Parathyroid adenoma (tissue), 2 donors: ENCODE measurements at regions not wholly inside any gene's neighbourhood (a gene's known extent, or its start where the extent isn't known, plus 50 kb on each side); places are given as distances from the start of the nearest gene placed in this dataset.

Experiments
- H2AFZ ChIP-seq: fragments of 300-600 bp; sonication (generic); one replicate; pipeline ENCODE4 v1.7.0; 2017; ENCODE audit warnings: antibody characterized with exemption, mild to moderate bottlenecking
- H3K27ac ChIP-seq: fragments of 300-600 bp; sonication (generic); one replicate; pipeline ENCODE4 v1.7.0; 2017
- H3K27me3 ChIP-seq: fragments of 300-600 bp; sonication (generic); one replicate; pipeline ENCODE4 v1.7.0; 2017; ENCODE audit warnings: low read length; ENCODE audit not compliant: control insufficient read depth, insufficient read depth
- H3K36me3 ChIP-seq: fragments of 300-600 bp; sonication (generic); one replicate; pipeline ENCODE4 v1.7.0; 2017; ENCODE audit warnings: low read length; ENCODE audit not compliant: control insufficient read depth, insufficient read depth
- H3K4me1 ChIP-seq: fragments of 300-600 bp; sonication (generic); one replicate; pipeline ENCODE4 v1.7.0; 2017; ENCODE audit warnings: control low read depth
- H3K4me2 ChIP-seq: fragments of 300-600 bp; sonication (generic); one replicate; pipeline ENCODE4 v1.7.0; 2017; ENCODE audit warnings: low read length
- H3K4me3 ChIP-seq: fragments of 300-600 bp; sonication (generic); one replicate; pipeline ENCODE4 v1.7.0; 2017; ENCODE audit warnings: low read depth, low read length
- H3K79me2 ChIP-seq: fragments of 300-600 bp; sonication (generic); one replicate; pipeline ENCODE4 v1.7.0; 2017; ENCODE audit warnings: control low read depth
- H3K9ac ChIP-seq: fragments of 300-600 bp; sonication (generic); one replicate; pipeline ENCODE4 v1.7.0; 2017; ENCODE audit warnings: mild to moderate bottlenecking
- H3K9me3 ChIP-seq: fragments of 300-600 bp; sonication (generic); one replicate; pipeline ENCODE4 v1.7.0; 2017; ENCODE audit warnings: low read length; ENCODE audit not compliant: control insufficient read depth
- CTCF ChIP-seq: fragments of 300-600 bp; sonication (generic); IDR thresholded peaks from one replicate; pipeline ENCODE4 v1.7.0; 2017; ENCODE audit warnings: antibody characterized with exemption, mild to moderate bottlenecking
- donor health status: primary hyperparathyroidism.

GRCh38 chr4:124902001-124902515 lies 189.5 kb upstream of the ANKRD50 start:
- no peaks in the 10 kb centered on the region for H3K9me3 ChIP-seq
- no peak overlapping the region for H3K9ac ChIP-seq
- no peak overlapping the region for H2AFZ ChIP-seq
- no peak for TF ChIP-seq CTCF
- H3K27me3 ChIP-seq, result no peaks in the 10 kb centered on the region
- H3K4me3 ChIP-seq, result no peak overlapping the region
- no peaks in the 10 kb centered on the region for H3K36me3 ChIP-seq
- H3K79me2 ChIP-seq, result no peaks in the 10 kb centered on the region
- H3K27ac ChIP-seq, result no peak overlapping the region
- no peak overlapping the region for H3K4me2 ChIP-seq
- no peaks in the 10 kb centered on the region for H3K4me1 ChIP-seq

GRCh38 chr4:124899997-124900396 lies 187.5 kb upstream of the ANKRD50 start:
- no peak for TF ChIP-seq CTCF
- no peak overlapping the region for H3K4me3 ChIP-seq
- H3K27me3 ChIP-seq, result no peaks in the 10 kb centered on the region
- no peak overlapping the region for H2AFZ ChIP-seq
- H3K27ac ChIP-seq, result no peak overlapping the region
- no peak overlapping the region for H3K4me2 ChIP-seq
- H3K79me2 ChIP-seq, result no peaks in the 10 kb centered on the region
- no peaks in the 10 kb centered on the region for H3K9me3 ChIP-seq
- H3K4me1 ChIP-seq, result no peaks in the 10 kb centered on the region
- no peak overlapping the region for H3K9ac ChIP-seq
- H3K36me3 ChIP-seq, result no peaks in the 10 kb centered on the region

GRCh38 chr4:124890522-124890921 lies 178.0 kb upstream of the ANKRD50 start:
- Histone ChIP-seq H3K27ac (no peak overlapping the region), H3K36me3 (no peaks in the 10 kb centered on the region), H2AFZ (no peak overlapping the region), H3K27me3 (no peaks in the 10 kb centered on the region), H3K4me3 (no peak overlapping the region), H3K4me2 (no peak overlapping the region), H3K79me2 (no peaks in the 10 kb centered on the region), H3K9ac (no peak overlapping the region), H3K9me3 (no peaks in the 10 kb centered on the region), H3K4me1 (no peaks in the 10 kb centered on the region)
- no peak for TF ChIP-seq CTCF

GRCh38 chr4:124887739-124888138 lies 175.2 kb upstream of the ANKRD50 start:
- Histone ChIP-seq H3K36me3 (no peaks in the 10 kb centered on the region), H3K27me3 (no peaks in the 10 kb centered on the region), H3K4me2 (no peak overlapping the region), H3K27ac (no peak overlapping the region), H2AFZ (no peak overlapping the region), H3K9me3 (no peaks in the 10 kb centered on the region), H3K79me2 (no peaks in the 10 kb centered on the region), H3K4me3 (no peak overlapping the region), H3K9ac (no peak overlapping the region), H3K4me1 (no peaks in the 10 kb centered on the region)
- TF ChIP-seq CTCF, result no peak

GRCh38 chr4:124884316-124884715 lies 171.8 kb upstream of the ANKRD50 start:
- no peaks in the 10 kb centered on the region for H3K27me3 ChIP-seq
- no peak overlapping the region for H3K4me3 ChIP-seq
- no peaks in the 10 kb centered on the region for H3K36me3 ChIP-seq
- H3K9me3 ChIP-seq, result no peaks in the 10 kb centered on the region
- H3K27ac ChIP-seq, result no peak overlapping the region
- H3K9ac ChIP-seq, result no peak overlapping the region
- H2AFZ ChIP-seq, result no peak overlapping the region
- no peak for TF ChIP-seq CTCF
- no peaks in the 10 kb centered on the region for H3K79me2 ChIP-seq
- H3K4me1 ChIP-seq, result no peaks in the 10 kb centered on the region
- no peak overlapping the region for H3K4me2 ChIP-seq
